IMR-90 (cell line): ENCODE measurements at regions not wholly inside any gene's neighbourhood (a gene's known extent, or its start where the extent isn't known, plus 50 kb on each side); places are given as distances from the start of the nearest gene placed in this dataset.

Experiments
- ATAC-seq: fragments of 200-7000 bp; cut with Tn5 transposase; 2 replicates; pipeline ENCODE4 v1.9.1; 2020; ENCODE audit warnings: low read depth, mild to moderate bottlenecking, moderate library complexity
- BruUV-seq: library from RNA; stranded (reverse); fragments of 400-500 nt; replicated peaks from 2 replicates; lab custom pipeline; 2021; lab: Mats Ljungman, UMichigan
- CTCF ChIA-PET: fragments of 300-600 bp; formaldehyde crosslinking; extraction: SDS; loops from one replicate; lab custom pipeline; 2021; ENCODE audit warnings: antibody characterized with exemption; lab: Yijun Ruan, JAX
- POLR2A ChIA-PET: fragments of 300-600 bp; sonication (Branson Sonifier 250); formaldehyde crosslinking; loops from one replicate; lab custom pipeline; 2022; ENCODE audit warnings: antibody characterized with exemption; ENCODE audit not compliant: unreplicated experiment; lab: Charles Lee
- DNase-seq: peaks from one replicate; pipeline ENCODE4 v3.0.0; 2013
- H2AFZ ChIP-seq: replicated peaks from 2 replicates; pipeline ENCODE3; 2013; ENCODE audit warnings: low read length, mild to moderate bottlenecking; ENCODE audit not compliant: poor library complexity
- H2AK5ac ChIP-seq: 2 replicates; pipeline ENCODE4 v1.6.1; 2013; ENCODE audit warnings: low read depth, low read length, inconsistent platforms
- H2AK9ac ChIP-seq: replicated peaks from 2 replicates; pipeline ENCODE3; 2013; ENCODE audit warnings: mild to moderate bottlenecking, low read depth, low read length, moderate library complexity; ENCODE audit not compliant: poor library complexity
- H2BK120ac ChIP-seq: 2 replicates; pipeline ENCODE4 v1.6.1; 2013; ENCODE audit warnings: low read depth, low read length, inconsistent platforms
- H2BK15ac ChIP-seq: 3 replicates; pipeline ENCODE4 v1.6.1; 2013; ENCODE audit warnings: low read depth, low read length, inconsistent platforms
- H2BK20ac ChIP-seq: 2 replicates; pipeline ENCODE4 v1.6.1; 2013; ENCODE audit warnings: low read depth, mild to moderate bottlenecking, inconsistent platforms, low read length, moderate library complexity
- H2BK5ac ChIP-seq: 2 replicates; pipeline ENCODE4 v1.6.1; 2013; ENCODE audit warnings: mild to moderate bottlenecking, low read depth, low read length, inconsistent platforms; ENCODE audit not compliant: poor library complexity, severe bottlenecking
- H3K14ac ChIP-seq: replicated peaks from 2 replicates; pipeline ENCODE4 v1.6.1; 2013; ENCODE audit warnings: low read depth, low read length, inconsistent platforms
- H3K18ac ChIP-seq: 2 replicates; pipeline ENCODE4 v1.6.1; 2013; ENCODE audit warnings: low read depth, low read length, control low read depth
- H3K23ac ChIP-seq: 2 replicates; pipeline ENCODE4 v1.6.1; 2013; ENCODE audit warnings: low read depth, low read length, inconsistent platforms
- H3K27ac ChIP-seq: 2 replicates; pipeline ENCODE4 v1.5.1; 2013; ENCODE audit warnings: mild to moderate bottlenecking, control low read depth, low read length; ENCODE audit not compliant: insufficient read depth
- H3K27me3 ChIP-seq: 2 replicates; pipeline ENCODE4 v1.6.1; 2013; ENCODE audit warnings: low read length; ENCODE audit not compliant: control insufficient read depth, insufficient read depth
- H3K36me3 ChIP-seq: 2 replicates; pipeline ENCODE4 v1.6.1; 2013; ENCODE audit warnings: low read length, mixed read lengths; ENCODE audit not compliant: control insufficient read depth, insufficient read depth
- H3K4ac ChIP-seq: 2 replicates; pipeline ENCODE4 v1.6.1; 2013; ENCODE audit warnings: low read depth, low read length, inconsistent platforms
- H3K4me1 ChIP-seq: 2 replicates; pipeline ENCODE4 v1.6.1; 2013; ENCODE audit warnings: low read length, mixed read lengths; ENCODE audit not compliant: control insufficient read depth, insufficient read depth
- H3K4me2 ChIP-seq: 2 replicates; pipeline ENCODE4 v1.6.1; 2013; ENCODE audit warnings: low read depth, mild to moderate bottlenecking, control low read depth, low read length, moderate library complexity
- H3K4me3 ChIP-seq: 2 replicates; pipeline ENCODE4 v1.5.1; 2013; ENCODE audit warnings: low read depth, mild to moderate bottlenecking, control low read depth, low read length, moderate library complexity; ENCODE audit not compliant: insufficient read depth
- H3K56ac ChIP-seq: 2 replicates; pipeline ENCODE4 v1.6.1; 2013; ENCODE audit warnings: low read length, inconsistent platforms; ENCODE audit not compliant: insufficient read depth; ENCODE audit errors: extremely low read depth
- H3K79me1 ChIP-seq, 2 experiments: 2 replicates each; pipeline ENCODE4 v1.6.1; 2013; ENCODE audit warnings: low read length in 2 of 2, inconsistent platforms in 1 of 2, low read depth in 1 of 2
- H3K9ac ChIP-seq: 2 replicates; pipeline ENCODE4 v1.6.1; 2013; ENCODE audit warnings: low read depth, low read length, control low read depth
- H3K9me1 ChIP-seq: 2 replicates; pipeline ENCODE4 v1.6.1; 2013; ENCODE audit warnings: low read length, inconsistent platforms; ENCODE audit not compliant: insufficient read depth
- H3K9me3 ChIP-seq: 2 replicates; pipeline ENCODE4 v1.6.1; 2013; ENCODE audit warnings: low read length; ENCODE audit not compliant: control insufficient read depth, insufficient read depth
- H4K20me1 ChIP-seq: 2 replicates; pipeline ENCODE4 v1.6.1; 2013; ENCODE audit warnings: low read length, inconsistent platforms; ENCODE audit not compliant: insufficient read depth
- H4K5ac ChIP-seq: 2 replicates; pipeline ENCODE4 v1.6.1; 2013; ENCODE audit warnings: mild to moderate bottlenecking, low read depth, low read length, control low read depth
- H4K8ac ChIP-seq, 2 experiments: 2 replicates each; pipeline ENCODE4 v1.6.1; 2013; ENCODE audit warnings: low read depth in 2 of 2, low read length in 2 of 2, control low read depth in 1 of 2, inconsistent platforms in 1 of 2
- H4K91ac ChIP-seq: 2 replicates; pipeline ENCODE4 v1.6.1; 2013; ENCODE audit warnings: low read depth, low read length, inconsistent platforms; ENCODE audit not compliant: insufficient read depth
- BHLHE40 ChIP-seq: fragments of 150-350 bp; IDR thresholded peaks from 2 replicates; pipeline ENCODE4 v1.6.1; 2016; ENCODE audit warnings: mild to moderate bottlenecking, low read depth, low read length
- RCOR1 ChIP-seq: IDR thresholded peaks from 2 replicates; pipeline ENCODE4 v1.6.1; 2012; ENCODE audit warnings: mild to moderate bottlenecking, low read length, improper control_type of control experiment; ENCODE audit not compliant: insufficient replicate concordance
- dilution Hi-C: fragments of 300-500 bp; cut with HindIII; formaldehyde crosslinking; loops from one replicate; pipeline ENCODE4 v1.14.3; 2018; ENCODE audit warnings: low sequenced_read_pairs; ENCODE audit not compliant: unreplicated experiment
- in situ Hi-C: fragments of 300-500 bp; cut with MboI; formaldehyde crosslinking; loops from 3 replicates; pipeline ENCODE4 v1.14.3; 2019; ENCODE audit warnings: low sequenced_read_pairs, inconsistent platforms, mixed read lengths
- intact Hi-C: fragments of 100-400 bp; cut with micrococcal nuclease; formaldehyde crosslinking; loops from 2 replicates; pipeline ENCODE4 v1.10.0; 2022
- TF ChIP-seq, protein P1 (sequence below): fragments of 150-350 bp; IDR thresholded peaks from 2 replicates; pipeline ENCODE4 v1.6.1; 2016; ENCODE audit warnings: low read depth, mild to moderate bottlenecking, low read length, moderate library complexity, borderline replicate concordance

DNA sequence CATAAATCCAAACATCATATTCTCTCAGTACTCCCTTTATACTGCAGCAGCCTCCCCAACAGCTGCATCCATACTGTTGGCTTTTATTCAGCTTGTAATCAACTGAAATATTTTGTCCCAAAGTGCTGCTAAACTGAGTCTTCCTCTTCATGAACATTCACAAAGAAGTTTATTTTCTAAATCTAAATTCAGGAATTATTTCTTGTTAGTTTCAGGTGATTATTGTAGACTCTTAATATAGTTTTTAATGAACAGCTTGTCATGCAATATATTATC, 269.3 kb upstream of the UBE2E2 start:
- no peaks in the 10 kb centered on the region for H3K79me1 ChIP-seq
- TF ChIP-seq RCOR1 (no peak), BHLHE40 (no peak)
- TF ChIP-seq, protein P1, sequence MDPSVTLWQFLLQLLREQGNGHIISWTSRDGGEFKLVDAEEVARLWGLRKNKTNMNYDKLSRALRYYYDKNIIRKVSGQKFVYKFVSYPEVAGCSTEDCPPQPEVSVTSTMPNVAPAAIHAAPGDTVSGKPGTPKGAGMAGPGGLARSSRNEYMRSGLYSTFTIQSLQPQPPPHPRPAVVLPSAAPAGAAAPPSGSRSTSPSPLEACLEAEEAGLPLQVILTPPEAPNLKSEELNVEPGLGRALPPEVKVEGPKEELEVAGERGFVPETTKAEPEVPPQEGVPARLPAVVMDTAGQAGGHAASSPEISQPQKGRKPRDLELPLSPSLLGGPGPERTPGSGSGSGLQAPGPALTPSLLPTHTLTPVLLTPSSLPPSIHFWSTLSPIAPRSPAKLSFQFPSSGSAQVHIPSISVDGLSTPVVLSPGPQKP, result no peak
- H3K4me3 ChIP-seq, result no peak overlapping the region
- ATAC-seq (no peak), DNase-seq (no peak)
- no peak overlapping the region for H4K5ac ChIP-seq
- no peak overlapping the region for H2AK9ac ChIP-seq
- no peak overlapping the region for H3K23ac ChIP-seq
- no peak overlapping the region for H3K4ac ChIP-seq
- no peaks in the 10 kb centered on the region for H3K27me3 ChIP-seq
- H2AFZ ChIP-seq, result no peak overlapping the region
- ChIA-PET CTCF (interaction anchor here (0.7 kb wide), 1 partner anchor 11 kb away, joined by 3 read pairs; no protein-coding TSS in a partner anchor), POLR2A (no interaction called here)
- H3K36me3 ChIP-seq, result no peaks in the 10 kb centered on the region
- H3K9me1 ChIP-seq, result no peaks in the 10 kb centered on the region
- no peak overlapping the region for H2BK5ac ChIP-seq
- BruUV-seq, result no TSS peak
- in situ Hi-C loops, result no loop called here
- no peak overlapping the region for H2BK120ac ChIP-seq
- intact Hi-C loops, result no loop called here
- H3K27ac ChIP-seq, result no peak overlapping the region
- H2BK20ac ChIP-seq, result no peak overlapping the region
- no peak overlapping the region for H3K9ac ChIP-seq
- H3K9me3 ChIP-seq, result no peaks in the 10 kb centered on the region
- no peaks in the 10 kb centered on the region for H3K4me1 ChIP-seq
- no peak overlapping the region for H2BK15ac ChIP-seq
- no peak overlapping the region for H3K56ac ChIP-seq
- no peak overlapping the region for H3K4me2 ChIP-seq
- no peak overlapping the region for H3K18ac ChIP-seq
- no peak overlapping the region for H4K91ac ChIP-seq
- H3K14ac ChIP-seq, result no peak overlapping the region
- no peaks in the 10 kb centered on the region for H4K20me1 ChIP-seq
- dilution Hi-C loops, result no loop called here
- no peak overlapping the region for H2AK5ac ChIP-seq
- H4K8ac ChIP-seq, result no peak overlapping the region
